ENCODE measurements at regions not wholly inside any gene's neighbourhood (a gene's known extent, or its start where the extent isn't known, plus 50 kb on each side); places are given as distances from the start of the nearest gene placed in this dataset.

- Mint-ChIP-seq H3K4me1 (ENCODE audit: unreplicated experiment) (peaks cover 3% of the 10 kb centered on the region), H3K27me3 (no peaks in the 10 kb centered on the region), H3K36me3 (peaks cover 17% of the 10 kb centered on the region), H3K9me3 (peaks cover 9% of the 10 kb centered on the region), H3K27ac (no peak overlapping the region), H3K4me3 (no peak overlapping the region)
- no peak for DNase-seq (ENCODE audit: extremely low spot score, unreplicated experiment)
- no peak for TF ChIP-seq CTCF (conservative IDR thresholded peaks at IDR 0.05)
These were observed 279.1 kb downstream of the PRL start for GRCh38 chr6:22017766-22018165.

GRCh38 chr6:22019857-22020256 lies 277.0 kb downstream of the PRL start:
- H3K36me3 Mint-ChIP-seq, result peaks cover 16% of the 10 kb centered on the region
- H3K27me3 Mint-ChIP-seq, result no peaks in the 10 kb centered on the region
- no peak for DNase-seq (ENCODE audit: extremely low spot score, unreplicated experiment)
- H3K4me1 Mint-ChIP-seq (ENCODE audit: unreplicated experiment), result peaks cover 13% of the 10 kb centered on the region
- no peak overlapping the region for H3K27ac Mint-ChIP-seq
- peaks cover 9% of the 10 kb centered on the region for H3K9me3 Mint-ChIP-seq
- no peak for TF ChIP-seq CTCF (conservative IDR thresholded peaks at IDR 0.05)
- H3K4me3 Mint-ChIP-seq, result no peak overlapping the region

GRCh38 chr6:22020299-22021003 lies 276.4 kb downstream of the PRL start:
- Mint-ChIP-seq H3K27me3 (no peaks in the 10 kb centered on the region), H3K36me3 (peaks cover 16% of the 10 kb centered on the region)

GRCh38 chr6:22021966-22022365 lies 274.9 kb downstream of the PRL start:
- peaks cover 16% of the 10 kb centered on the region for H3K36me3 Mint-ChIP-seq

More at GRCh38 chr6:22020299-22021003, 276.4 kb downstream of the PRL start:
- no peak for TF ChIP-seq CTCF (conservative IDR thresholded peaks at IDR 0.05)
- Mint-ChIP-seq H3K27ac (no peak overlapping the region), H3K4me1 (ENCODE audit: unreplicated experiment) (peaks cover 18% of the 10 kb centered on the region), H3K9me3 (peaks cover 9% of the 10 kb centered on the region), H3K4me3 (no peak overlapping the region)
- no peak for DNase-seq (ENCODE audit: extremely low spot score, unreplicated experiment)

GRCh38 chr6:22023937-22024336 lies 272.9 kb downstream of the PRL start:
- no peak for TF ChIP-seq CTCF (conservative IDR thresholded peaks at IDR 0.05)
- no peak overlapping the region for H3K27ac Mint-ChIP-seq
- no peak for DNase-seq (ENCODE audit: extremely low spot score, unreplicated experiment)
- H3K36me3 Mint-ChIP-seq, result peaks cover 19% of the 10 kb centered on the region
- no peaks in the 10 kb centered on the region for H3K27me3 Mint-ChIP-seq
- no peak overlapping the region for H3K4me3 Mint-ChIP-seq
- peaks cover 35% of the 10 kb centered on the region for H3K4me1 Mint-ChIP-seq (ENCODE audit: unreplicated experiment)
- peaks cover 9% of the 10 kb centered on the region for H3K9me3 Mint-ChIP-seq

More at GRCh38 chr6:22021966-22022365, 274.9 kb downstream of the PRL start:
- Mint-ChIP-seq H3K4me1 (ENCODE audit: unreplicated experiment) (peaks cover 31% of the 10 kb centered on the region), H3K4me3 (no peak overlapping the region), H3K27ac (no peak overlapping the region), H3K9me3 (peaks cover 9% of the 10 kb centered on the region), H3K27me3 (no peaks in the 10 kb centered on the region)
- DNase-seq (ENCODE audit: extremely low spot score, unreplicated experiment), result no peak
- TF ChIP-seq CTCF (conservative IDR thresholded peaks at IDR 0.05), result no peak

All from type B pancreatic cell (in vitro differentiated cells).